ENCODE measurements at regions not wholly inside any gene's neighbourhood (a gene's known extent, or its start where the extent isn't known, plus 50 kb on each side); places are given as distances from the start of the nearest gene placed in this dataset.
"Not testable (repeated sequence)": the region's sequence is repeated elsewhere in the genome, so short reads cannot be mapped to it uniquely, and the experiment has no call there.

DNA sequence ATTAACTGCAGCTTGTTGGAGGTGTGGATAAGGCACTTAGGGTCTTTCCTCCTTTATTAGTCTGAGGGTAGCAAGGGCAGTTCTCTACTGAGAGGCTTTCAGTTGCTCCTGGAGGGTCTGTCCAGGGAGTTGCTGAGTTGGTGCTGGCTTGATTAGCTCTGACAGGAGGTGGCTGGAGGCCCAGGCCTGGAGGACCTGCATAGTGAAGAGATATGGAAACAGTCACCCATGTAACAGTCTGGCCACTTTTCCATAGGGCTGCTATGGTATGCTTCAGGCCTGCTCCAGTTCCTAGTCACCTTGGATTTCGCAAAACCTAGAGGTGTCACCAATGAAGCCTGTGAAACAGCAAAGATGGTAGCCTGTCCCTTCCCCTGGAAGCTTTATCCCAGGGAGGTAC, 143.3 kb upstream of the SLC38A2 start:
- DNase-seq, result no peak

DNA sequence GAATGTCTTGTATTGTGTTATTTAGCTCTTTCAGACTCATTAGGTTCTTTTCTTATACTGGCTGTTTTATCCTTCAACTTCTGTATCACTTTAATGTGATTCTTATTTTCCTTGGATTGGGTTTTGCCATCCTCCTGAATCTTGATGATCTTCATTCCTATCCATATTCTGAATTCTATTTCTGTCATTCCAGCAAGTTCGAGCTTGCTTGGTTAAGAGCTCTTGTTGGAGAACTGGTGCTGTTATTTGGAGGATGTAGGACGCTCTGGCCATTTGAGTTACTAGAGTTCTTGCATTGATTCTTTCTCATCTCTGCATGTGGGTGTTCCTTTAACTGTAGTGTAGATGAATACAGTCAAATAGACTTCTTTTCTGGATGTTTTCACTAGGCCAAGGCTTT, 142.3 kb upstream of the SLC38A2 start:
- DNase-seq, result no peak

DNA sequence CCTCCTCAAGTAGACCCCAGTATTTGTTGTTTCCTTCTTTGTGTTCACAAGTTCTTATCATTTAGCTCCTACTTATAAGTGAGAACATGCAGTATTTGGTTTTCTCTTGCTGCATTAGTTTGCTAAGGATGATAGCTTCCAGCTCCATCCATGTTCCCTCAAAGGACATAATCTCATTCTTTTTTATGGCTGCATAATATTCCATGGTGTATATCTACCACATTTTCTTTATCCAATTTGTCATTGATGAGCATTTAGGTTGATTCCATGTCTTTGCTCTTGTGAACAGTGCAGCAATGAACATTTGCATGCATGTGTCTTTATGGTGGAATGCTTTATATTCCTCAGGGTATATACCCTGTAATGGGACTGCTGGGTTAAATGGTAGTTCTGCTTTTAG, 137.7 kb upstream of the SLC38A2 start:
- DNase-seq, result not testable (repeated sequence)

DNA sequence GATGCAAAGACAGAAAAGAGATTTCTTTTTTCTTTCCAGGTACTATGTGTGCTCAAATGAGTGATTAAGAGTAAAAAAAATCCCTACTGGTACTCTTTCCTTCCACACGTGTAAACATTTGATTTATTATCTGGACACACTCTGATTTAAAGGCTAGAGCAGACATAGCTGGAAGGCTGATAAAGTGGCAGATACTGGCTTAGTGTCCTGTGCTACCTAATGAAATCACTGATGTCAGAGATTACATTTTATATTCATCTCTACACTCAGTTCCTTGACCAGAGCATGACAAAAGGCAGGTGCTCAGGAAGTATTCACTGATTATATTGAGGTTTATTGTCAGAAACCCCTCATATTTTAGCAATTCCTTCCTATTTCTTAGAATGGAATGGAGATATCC, 136.6 kb upstream of the SLC38A2 start:
- DNase-seq, result no peak

DNA sequence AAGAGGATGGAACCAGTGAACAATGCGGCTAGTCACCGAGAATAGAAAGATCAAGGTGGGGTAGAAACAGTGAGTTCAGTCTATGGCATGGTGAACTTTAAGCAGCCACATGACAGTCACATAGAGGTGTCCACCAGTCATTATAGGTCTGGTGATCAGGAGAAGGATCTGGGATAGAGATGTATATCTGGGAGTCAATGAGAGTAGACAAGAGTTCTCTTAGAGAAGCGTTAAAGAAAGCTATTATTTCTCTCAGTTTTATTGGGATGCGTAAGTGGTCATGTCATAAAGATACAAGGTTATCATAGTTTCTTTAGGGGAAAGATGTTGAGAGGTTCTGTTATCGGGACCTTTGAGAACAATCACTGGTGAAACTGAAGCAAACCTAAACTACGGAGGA, 136.1 kb upstream of the SLC38A2 start:
- DNase-seq, result no peak

DNA sequence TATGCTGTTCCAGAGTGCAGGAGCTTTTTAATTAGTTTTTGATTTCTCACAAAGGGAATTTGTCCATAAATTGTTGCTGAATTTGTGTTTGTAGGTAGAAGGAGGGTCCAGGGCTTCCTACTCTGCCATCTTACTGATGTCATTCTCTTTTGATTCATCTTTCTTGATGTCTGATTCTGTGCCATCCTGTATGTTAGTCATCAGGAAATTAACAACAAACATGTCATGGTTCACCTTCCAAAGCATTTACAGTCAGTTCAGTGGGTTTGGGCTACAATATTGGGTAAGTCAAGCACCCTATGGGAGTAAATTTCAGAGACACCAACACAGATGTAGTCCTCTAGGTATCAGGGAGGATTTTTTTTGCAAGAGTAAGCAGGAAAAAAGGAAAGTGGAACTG, 135.2 kb upstream of the SLC38A2 start:
- no peak for DNase-seq

DNA sequence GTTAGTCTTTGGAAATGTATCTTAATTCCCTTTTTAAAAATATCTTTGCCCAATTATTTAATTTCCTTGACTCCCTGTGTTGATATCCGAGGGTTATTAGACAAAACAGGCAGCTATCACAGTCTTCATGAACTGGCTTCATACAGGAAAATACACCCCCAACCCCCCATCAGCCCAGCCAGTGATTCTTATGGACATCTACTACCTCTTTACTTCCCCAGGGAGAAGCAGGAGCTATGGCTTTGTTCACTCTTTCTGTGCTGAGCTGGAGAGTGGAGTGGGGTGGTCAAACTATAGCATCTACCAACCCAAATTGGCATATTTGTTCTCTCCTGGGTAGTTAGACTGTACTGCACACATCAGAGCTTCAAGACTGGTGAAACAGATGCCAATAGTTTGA, 134.4 kb upstream of the SLC38A2 start:
- DNase-seq, result no peak

DNA sequence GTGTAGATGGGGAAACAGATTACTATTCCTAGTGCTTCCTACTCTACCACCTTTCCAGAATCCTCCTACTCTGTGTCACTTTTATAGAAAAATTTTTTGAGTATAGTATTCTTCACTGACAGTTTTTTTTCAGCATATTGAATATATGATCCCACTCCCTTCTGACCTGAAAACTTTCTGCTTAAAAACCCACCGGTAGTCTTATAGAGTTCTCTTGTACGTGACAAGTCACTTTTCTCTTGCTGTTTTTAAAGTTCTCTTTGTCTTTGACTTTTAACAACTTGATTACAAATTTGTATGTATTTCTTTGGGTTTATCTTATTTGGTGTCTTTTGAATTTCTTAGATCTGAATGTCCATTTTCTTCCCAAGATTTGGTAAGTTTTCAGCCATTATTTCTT, 133.6 kb upstream of the SLC38A2 start:
- no peak for DNase-seq

DNA sequence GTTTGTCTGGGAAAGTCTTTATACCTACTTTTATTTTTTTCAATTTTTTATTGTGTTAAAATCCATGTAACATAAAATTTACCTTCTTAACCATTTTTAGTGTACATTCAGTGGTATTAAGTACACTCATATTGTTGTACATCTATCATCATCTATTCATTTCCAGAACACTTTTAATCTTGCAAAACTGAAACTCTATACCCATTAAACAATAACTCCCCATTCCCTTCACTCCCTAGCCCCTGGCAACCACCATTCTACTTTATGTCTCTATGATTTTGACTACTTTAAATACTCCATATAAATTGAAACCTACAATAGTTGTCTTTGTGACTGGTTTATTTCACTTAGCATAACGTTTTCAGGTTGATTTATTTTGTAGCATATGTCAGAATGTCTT, 131.9 kb upstream of the SLC38A2 start:
- DNase-seq, result no peak

DNA sequence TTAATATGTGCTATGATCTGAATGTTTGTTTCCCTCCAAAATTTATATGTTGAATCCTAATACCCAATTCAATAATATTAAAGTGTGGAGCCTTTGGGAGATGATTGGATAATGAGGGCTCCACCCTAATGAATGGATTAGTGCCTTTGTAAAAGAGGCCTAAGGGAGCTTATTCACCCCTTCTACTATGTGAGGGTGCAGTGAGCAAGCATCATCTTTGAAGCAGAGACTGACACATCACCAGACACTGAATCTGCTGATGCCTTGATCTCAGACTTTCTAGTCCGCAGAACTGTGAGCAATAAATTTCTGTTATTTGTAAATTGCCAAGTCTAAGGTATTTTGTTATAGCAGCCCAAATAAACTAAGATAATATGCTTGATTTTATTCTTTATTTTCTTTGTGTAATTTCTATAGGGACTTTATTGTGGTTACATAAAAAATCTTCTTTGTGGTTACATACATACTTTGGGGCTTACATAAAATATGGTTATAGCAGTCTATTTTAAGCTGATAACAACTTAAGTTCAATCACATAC, 131.1 kb upstream of the SLC38A2 start:
- no peak for DNase-seq

DNA sequence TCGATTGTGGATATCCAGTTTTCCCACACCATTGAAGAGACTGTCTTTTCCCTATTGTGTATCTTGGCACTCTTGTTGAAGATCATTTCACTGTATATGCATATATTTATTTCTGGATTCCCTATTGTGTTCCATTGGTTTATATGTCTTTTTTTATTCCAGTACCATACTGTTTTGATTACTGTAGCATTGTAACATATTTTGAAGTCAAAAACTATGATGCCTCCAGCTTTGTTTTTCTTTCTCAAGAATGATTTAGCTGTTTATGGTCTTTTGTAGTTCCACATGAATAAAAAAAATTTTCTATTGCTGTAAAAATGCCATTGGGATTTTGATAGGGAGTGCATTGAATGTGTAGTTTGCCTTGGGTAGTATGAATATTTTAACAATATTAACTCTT, 128.1 kb upstream of the SLC38A2 start:
- DNase-seq, result no peak

DNA sequence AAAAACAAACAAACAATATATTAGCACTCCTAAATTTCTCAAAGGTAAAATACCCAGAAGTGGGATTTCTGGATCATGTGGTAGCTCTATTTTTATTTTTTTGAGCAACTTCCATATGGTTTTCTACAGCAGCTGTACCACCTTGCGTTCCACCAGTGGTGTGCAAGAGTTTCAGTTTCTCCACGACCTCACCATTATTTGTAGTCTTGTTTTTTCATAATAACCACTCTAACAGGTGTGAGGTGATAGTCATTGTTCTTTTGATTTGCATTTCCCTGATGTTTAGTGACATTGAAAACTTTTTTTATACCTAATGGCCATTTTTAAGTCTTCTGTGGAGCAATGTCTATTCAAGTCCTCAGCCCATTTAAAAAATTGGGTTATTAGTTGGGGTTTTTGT, 127.3 kb upstream of the SLC38A2 start:
- DNase-seq, result no peak

DNA sequence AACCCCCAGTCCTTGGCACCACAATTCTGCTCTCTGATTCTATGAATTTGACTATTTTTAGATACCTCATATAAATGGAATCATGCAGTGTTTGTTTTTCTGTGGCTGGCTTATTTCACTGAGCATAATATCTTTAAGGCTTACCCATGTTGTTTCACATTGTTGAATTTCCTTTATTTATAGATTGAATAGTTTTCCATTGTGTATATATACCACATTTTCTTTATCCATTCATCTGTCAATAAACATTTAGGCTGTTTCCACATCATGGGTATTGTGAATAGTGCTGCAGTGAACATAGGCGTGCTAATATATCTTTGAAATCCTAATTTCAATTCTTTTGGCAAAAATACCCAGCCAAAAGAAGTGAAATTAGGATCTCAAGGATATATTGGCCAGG, 126.7 kb upstream of the SLC38A2 start:
- no peak for DNase-seq

DNA sequence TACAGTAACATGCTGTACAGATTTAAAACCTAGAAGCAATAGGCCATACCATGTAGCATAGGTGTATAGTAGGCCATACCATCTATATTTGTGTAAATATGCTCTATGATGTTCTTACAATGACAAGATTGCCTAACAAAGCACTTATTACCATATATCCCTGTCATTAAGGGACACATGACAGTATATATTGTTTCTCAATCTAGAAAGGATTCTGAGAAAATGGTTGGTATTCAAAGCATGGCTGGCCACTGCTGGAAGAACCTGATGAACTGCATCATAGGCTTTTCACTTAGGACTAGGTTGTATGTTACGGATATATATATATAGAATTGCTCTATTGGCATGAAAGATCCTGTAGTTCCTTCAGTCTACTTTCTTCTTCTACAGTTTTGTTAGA, 125.2 kb upstream of the SLC38A2 start:
- DNase-seq, result no peak

DNA sequence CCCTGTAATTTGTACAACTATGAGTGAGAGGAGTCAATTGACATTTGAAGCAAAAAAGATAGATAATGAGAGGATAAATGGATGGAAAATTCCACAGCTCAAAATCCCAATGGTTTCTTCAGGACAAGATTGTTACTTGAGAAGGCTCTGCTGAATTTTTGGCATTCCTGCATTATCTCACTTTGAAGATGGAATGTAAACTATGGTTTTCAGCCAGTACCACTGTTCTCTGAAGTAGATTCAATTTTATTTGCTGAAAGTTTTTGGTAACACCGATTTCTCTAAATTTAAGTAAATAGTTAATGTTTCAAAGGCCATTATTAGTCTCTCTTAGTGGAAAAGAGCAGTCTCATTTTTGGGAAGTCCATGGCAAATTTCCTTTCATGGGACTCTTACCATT, 121.9 kb upstream of the SLC38A2 start:
- DNase-seq, result no peak

DNA sequence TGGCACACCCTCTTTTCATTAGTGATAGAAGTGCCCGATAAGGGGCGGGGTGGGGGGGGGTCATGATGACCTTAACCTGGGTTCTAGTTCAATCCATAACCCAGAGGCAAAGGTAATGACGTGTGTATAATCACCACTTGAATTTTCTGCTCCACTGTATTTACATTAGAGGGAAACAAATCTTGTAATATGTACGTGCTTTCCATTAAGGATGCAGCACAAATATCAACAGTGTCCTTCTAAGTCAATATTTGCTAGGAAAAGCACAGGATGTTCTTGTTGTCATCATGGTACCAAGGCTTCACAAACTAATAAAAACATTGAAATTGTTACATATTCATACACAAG, 121.2 kb upstream of the SLC38A2 start:
- no peak for DNase-seq

DNA sequence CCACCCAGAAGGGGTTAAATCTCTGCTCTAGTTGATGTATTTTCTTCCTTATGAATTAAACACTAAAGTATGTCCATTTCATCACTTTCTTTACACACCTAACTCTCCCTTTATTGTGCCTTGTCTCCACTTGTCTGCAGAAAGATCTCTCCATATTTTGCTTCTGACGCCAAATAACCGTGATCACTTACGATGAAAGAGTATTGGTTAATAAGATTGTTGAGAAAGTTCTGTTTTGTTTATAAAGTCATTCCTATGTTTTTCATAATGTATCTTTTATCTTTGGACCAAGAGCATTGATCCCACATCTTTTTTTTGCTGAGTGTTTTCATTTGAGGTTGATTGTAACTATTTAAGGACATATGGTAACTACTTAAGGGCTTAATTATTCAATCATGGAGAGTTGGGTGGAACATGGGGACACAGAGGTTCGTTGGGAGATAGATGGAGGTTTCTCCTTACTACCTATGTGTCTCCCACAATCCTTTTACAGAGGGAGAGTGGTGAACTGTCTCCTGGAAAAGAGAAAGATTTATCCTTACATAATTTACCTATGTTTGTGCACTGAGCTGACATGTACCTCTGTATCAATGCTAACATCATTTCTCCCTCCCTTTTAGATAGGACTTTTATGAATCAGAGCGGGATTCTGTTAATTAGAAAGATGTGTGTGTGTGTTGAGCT, 120.7 kb upstream of the SLC38A2 start:
- DNase-seq, result no peak

DNA sequence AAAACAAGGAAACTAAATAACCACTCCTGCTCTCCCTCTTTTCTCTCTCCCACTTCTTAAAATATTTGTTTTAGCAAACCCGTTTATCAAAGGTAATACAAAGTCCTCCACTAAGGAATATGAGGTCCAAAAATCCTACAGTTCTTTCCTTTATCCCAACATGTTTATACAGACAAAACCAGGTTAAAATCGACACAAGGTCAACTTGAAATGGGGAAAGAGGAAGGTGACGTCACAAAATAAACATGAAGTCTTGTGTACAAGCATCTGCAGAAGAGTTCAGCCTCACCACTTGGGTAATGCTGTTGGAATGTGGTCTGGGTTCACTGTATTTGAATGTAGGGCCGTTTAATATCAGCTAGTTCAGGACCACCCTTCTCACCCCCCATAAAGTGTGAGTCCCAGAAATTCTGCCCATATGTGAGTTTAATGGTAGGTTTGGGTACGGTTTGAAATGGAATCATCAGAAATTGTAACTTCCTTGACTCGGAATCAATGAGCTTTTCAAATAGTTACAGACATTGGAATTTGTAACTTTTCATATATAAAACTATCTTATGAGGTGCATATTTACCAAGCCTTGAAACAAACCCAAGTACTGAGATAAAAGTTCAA, 120.0 kb upstream of the SLC38A2 start:
- DNase-seq, result no peak

DNA sequence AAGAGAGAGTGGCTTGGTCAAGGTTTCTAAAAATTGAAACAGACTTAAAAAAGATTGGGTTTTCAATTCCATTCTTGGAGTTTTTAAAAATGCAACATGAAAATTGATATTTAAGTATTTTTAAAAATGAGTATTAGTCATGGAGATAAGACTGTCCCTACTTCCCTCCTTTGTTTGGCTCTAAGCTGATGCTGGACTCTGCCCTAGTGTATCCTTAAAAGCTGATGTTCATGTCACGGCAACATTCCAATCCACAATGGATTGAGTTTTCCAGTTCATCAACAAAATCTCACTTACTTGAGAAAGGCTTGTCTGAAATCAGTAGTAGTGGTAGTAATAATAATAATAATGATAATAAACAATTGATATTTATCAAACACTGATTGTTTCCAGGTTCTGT, 119.0 kb upstream of the SLC38A2 start:
- no peak for DNase-seq

DNA sequence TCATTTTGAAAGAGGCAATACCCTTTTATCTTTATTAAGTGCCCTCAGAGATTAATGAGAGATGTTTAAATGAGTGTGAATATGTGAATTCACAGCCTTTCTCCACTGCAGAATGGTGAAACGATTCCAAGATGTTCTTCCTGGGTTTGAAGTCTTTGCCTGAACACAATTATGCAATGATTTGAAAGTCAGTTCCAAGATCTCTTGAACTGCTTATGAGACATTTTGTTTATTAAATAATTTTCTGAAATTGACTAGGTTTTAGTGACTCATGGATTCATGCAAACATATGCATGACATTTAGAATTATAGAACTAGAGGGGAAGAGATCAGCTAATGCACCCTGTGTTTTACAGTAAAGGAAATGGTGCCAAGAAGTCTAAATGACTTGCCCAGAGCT, 118.1 kb upstream of the SLC38A2 start:
- no peak for DNase-seq

DNA sequence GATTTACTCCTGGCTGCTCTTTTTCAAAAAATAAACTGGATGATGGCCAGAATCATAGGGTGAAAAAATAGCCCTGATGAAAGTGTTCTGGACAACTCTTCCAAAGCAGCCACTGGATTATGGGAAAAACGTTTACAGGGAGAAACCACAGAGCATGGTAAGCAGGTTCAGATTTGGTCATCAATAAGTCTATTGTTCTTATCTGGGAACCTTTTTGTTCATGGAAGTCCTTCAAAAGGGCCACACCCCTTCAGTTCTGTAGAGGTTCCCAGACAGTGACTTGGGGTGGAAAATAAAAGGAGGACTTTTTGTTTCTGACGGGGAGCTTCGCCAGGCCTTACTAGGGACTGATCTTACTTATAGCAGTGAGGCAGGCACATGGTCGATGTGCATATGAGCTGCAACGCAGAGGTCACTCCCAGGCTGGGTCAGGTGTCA, 117.4 kb upstream of the SLC38A2 start:
- DNase-seq, result no peak

DNA sequence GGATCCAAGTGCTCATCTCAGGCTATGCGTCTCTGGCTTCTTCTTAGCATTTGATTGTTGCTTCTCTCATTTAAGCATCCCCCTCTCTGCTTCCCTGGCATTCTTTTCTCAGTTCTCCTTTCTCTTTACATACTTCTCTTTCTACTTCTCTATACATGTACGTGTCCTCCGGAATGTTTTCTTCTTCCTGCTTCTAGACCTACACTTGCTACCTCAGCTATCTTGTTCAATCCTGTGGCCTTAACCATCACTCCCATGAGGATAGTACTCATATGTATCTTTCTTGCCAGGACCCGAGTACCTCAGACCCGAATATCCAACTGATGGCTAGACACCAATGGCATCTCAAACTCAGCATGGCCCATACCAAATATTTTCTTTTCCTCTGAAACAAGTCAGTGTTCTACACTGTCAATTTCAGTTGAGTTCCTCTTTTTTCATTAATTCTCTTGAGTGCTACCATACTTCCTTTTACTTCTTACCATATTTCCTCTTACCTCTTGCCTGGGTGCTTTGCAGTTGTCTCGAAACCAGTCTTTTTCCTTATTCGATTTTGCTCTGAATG, 115.1 kb upstream of the SLC38A2 start:
- peak in 1 of 2 donors; percentile 84 for DNase-seq

DNA sequence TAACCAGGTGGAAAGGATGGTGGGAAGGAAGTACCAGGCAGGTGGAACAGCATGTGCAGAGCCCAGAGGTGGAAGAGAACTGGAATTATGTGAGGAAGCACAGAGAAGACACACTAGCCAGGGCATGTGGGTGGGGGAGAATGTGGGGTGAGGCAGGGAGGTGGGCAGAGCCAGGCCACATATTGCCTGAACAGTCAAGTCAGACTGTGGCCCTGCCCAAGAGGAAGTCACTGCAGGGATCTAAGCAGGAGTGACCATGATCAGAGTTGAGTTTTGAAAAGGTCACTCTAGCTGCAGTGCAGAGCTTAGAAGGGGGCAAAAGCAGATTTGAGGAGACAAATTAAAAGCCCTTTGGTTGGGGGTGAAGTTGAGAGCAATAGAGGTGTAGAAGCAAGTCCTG, 114.0 kb upstream of the SLC38A2 start:
- no peak for DNase-seq

DNA sequence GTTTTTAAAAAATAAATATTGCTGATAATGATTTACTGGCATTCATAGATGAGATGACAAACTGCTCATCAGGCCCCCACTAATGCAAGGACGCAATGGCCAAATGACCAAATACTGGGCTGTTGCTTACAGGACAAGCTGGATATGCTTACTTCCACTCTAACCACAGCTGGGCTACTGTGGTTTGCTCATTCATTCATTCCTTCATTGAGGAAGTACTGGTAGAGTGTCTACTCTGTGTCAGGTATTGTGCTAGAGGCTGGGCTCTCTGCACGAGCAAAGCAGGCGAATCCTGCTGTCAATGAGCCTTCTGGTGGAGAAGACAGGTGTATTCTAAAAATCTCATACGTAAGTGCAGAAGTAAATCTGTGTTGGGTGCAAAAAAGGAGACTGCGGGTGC, 113.3 kb upstream of the SLC38A2 start:
- DNase-seq, result no peak
